ENCODE measurements at regions not wholly inside any gene's neighbourhood (a gene's known extent, or its start where the extent isn't known, plus 50 kb on each side); places are given as distances from the start of the nearest gene placed in this dataset.

GRCh38 chr6:100998111-100998510 is 117.0 kb upstream of the ASCC3 start:
- TF ChIP-seq CTCF (conservative IDR thresholded peaks at IDR 0.05; ENCODE audit: low read length) (no peak), EZH2phosphoT487 (IDR thresholded peaks at IDR 0.05; ENCODE audit: borderline replicate concordance) (no peak)

All from Loucy (cell line).